ENCODE measurements at regions not wholly inside any gene's neighbourhood (a gene's known extent, or its start where the extent isn't known, plus 50 kb on each side); places are given as distances from the start of the nearest gene placed in this dataset.

GRCh38 chr2:217629347-217629746 is 373.4 kb downstream of the TNS1 start:
- Mint-ChIP-seq H3K36me3 (no peaks in the 10 kb centered on the region), H3K4me3 (no peak overlapping the region), H3K27me3 (no peaks in the 10 kb centered on the region), H3K4me1 (ENCODE audit: low read depth) (no peaks in the 10 kb centered on the region), H3K9me3 (no peaks in the 10 kb centered on the region), H3K27ac (no peak overlapping the region)
- ChIA-PET POLR2A (no interaction called here), CTCF (no interaction called here)
- intact Hi-C loops (cut with micrococcal nuclease), result no loop called here
- no peak for DNase-seq

- no peaks in the 10 kb centered on the region for H3K9me3 Mint-ChIP-seq
- ChIA-PET CTCF (no interaction called here), POLR2A (no interaction called here)
- no peaks in the 10 kb centered on the region for H3K27me3 Mint-ChIP-seq
- intact Hi-C loops (cut with micrococcal nuclease), result no loop called here
- no peaks in the 10 kb centered on the region for H3K36me3 Mint-ChIP-seq
- H3K4me1 Mint-ChIP-seq (ENCODE audit: low read depth), result no peaks in the 10 kb centered on the region
- no peak overlapping the region for H3K27ac Mint-ChIP-seq
- DNase-seq, result no peak
- H3K4me3 Mint-ChIP-seq, result no peak overlapping the region
Measured at GRCh38 chr2:217628061-217628460, 374.7 kb downstream of the TNS1 start.

GRCh38 chr2:217626926-217627325 is 375.9 kb downstream of the TNS1 start:
- no peaks in the 10 kb centered on the region for H3K4me1 Mint-ChIP-seq (ENCODE audit: low read depth)
- ChIA-PET CTCF (interaction anchor here (1.7 kb wide), 1 partner anchor 23 kb away, joined by 5 read pairs; no protein-coding TSS in a partner anchor), POLR2A (interaction anchor here (0.6 kb wide), 1 partner anchor 26 kb away, joined by 3 read pairs; no protein-coding TSS in a partner anchor)
- no peak for DNase-seq
- no peaks in the 10 kb centered on the region for H3K9me3 Mint-ChIP-seq
- no peak overlapping the region for H3K27ac Mint-ChIP-seq
- no peaks in the 10 kb centered on the region for H3K36me3 Mint-ChIP-seq
- intact Hi-C loops (cut with micrococcal nuclease), result no loop called here
- no peaks in the 10 kb centered on the region for H3K27me3 Mint-ChIP-seq
- no peak overlapping the region for H3K4me3 Mint-ChIP-seq

- POLR2A ChIA-PET, result no interaction called here
- Mint-ChIP-seq H3K4me3 (no peak overlapping the region), H3K4me1 (ENCODE audit: low read depth) (no peaks in the 10 kb centered on the region)
Measured at GRCh38 chr2:217625557-217626169, 377.1 kb downstream of the TNS1 start.

GRCh38 chr2:217623281-217623912 is 379.4 kb downstream of the TNS1 start:
- Mint-ChIP-seq H3K4me3 (no peak overlapping the region), H3K27me3 (no peaks in the 10 kb centered on the region), H3K36me3 (no peaks in the 10 kb centered on the region), H3K4me1 (ENCODE audit: low read depth) (no peaks in the 10 kb centered on the region), H3K27ac (no peak overlapping the region), H3K9me3 (no peaks in the 10 kb centered on the region)
- intact Hi-C loops (cut with micrococcal nuclease), result no loop called here
- no peak for DNase-seq
- POLR2A ChIA-PET, result no interaction called here
- CTCF ChIA-PET, result no interaction called here

More at GRCh38 chr2:217625557-217626169, 377.1 kb downstream of the TNS1 start:
- no peak overlapping the region for H3K27ac Mint-ChIP-seq
- no peaks in the 10 kb centered on the region for H3K27me3 Mint-ChIP-seq
- CTCF ChIA-PET, result interaction anchor here (0.7 to 1.7 kb wide), 3 partner anchors 25 to 582 kb away, joined by 3 to 5 read pairs (median 3); no protein-coding TSS in a partner anchor
- no peaks in the 10 kb centered on the region for H3K36me3 Mint-ChIP-seq
- H3K9me3 Mint-ChIP-seq, result no peaks in the 10 kb centered on the region
- intact Hi-C loops (cut with micrococcal nuclease), result no loop called here
- DNase-seq, result no peak

- no peak for DNase-seq
- H3K27me3 Mint-ChIP-seq, result no peaks in the 10 kb centered on the region
- H3K4me1 Mint-ChIP-seq (ENCODE audit: low read depth), result no peaks in the 10 kb centered on the region
- CTCF ChIA-PET, result interaction anchor here (0.9 kb wide), 1 partner anchor 90 kb away, joined by 3 read pairs; no protein-coding TSS in a partner anchor
- H3K9me3 Mint-ChIP-seq, result no peaks in the 10 kb centered on the region
- intact Hi-C loops (cut with micrococcal nuclease), result no loop called here
- H3K36me3 Mint-ChIP-seq, result no peaks in the 10 kb centered on the region
- H3K27ac Mint-ChIP-seq, result no peak overlapping the region
- POLR2A ChIA-PET, result no interaction called here
- H3K4me3 Mint-ChIP-seq, result no peak overlapping the region
Measured at GRCh38 chr2:217622205-217623060, 380.4 kb downstream of the TNS1 start.

GRCh38 chr2:217621391-217621801 is 381.4 kb downstream of the TNS1 start:
- Mint-ChIP-seq H3K4me1 (ENCODE audit: low read depth) (no peaks in the 10 kb centered on the region), H3K4me3 (no peak overlapping the region), H3K36me3 (no peaks in the 10 kb centered on the region), H3K27me3 (no peaks in the 10 kb centered on the region), H3K27ac (no peak overlapping the region), H3K9me3 (no peaks in the 10 kb centered on the region)
- no peak for DNase-seq
- intact Hi-C loops (cut with micrococcal nuclease), result no loop called here
- ChIA-PET POLR2A (no interaction called here), CTCF (interaction anchor here (0.9 to 1.2 kb wide), 2 partner anchors 31 to 91 kb away, joined by 3 read pairs; no protein-coding TSS in a partner anchor)

GRCh38 chr2:217618744-217619143 is 384.1 kb downstream of the TNS1 start:
- CTCF ChIA-PET, result interaction anchor here (0.6 kb wide), 2 partner anchors 166 to 608 kb away, joined by 3 read pairs; no protein-coding TSS in a partner anchor
- no peaks in the 10 kb centered on the region for H3K36me3 Mint-ChIP-seq
- peaks cover 10% of the 10 kb centered on the region for H3K4me1 Mint-ChIP-seq (ENCODE audit: low read depth)
- DNase-seq, result no peak
- no peak overlapping the region for H3K27ac Mint-ChIP-seq
- POLR2A ChIA-PET, result no interaction called here
- no peak overlapping the region for H3K4me3 Mint-ChIP-seq
- no peaks in the 10 kb centered on the region for H3K27me3 Mint-ChIP-seq
- intact Hi-C loops (cut with micrococcal nuclease), result loop anchor here (10.0 kb wide), 1 partner anchor 924 kb away; the partner anchor contains the start of gene IGFBP5
- H3K9me3 Mint-ChIP-seq, result no peaks in the 10 kb centered on the region

GRCh38 chr2:217617616-217618022 is 385.2 kb downstream of the TNS1 start:
- intact Hi-C loops (cut with micrococcal nuclease), result loop anchor here (10.0 kb wide), 1 partner anchor 923 kb away; the partner anchor contains the start of gene IGFBP5
- Mint-ChIP-seq H3K4me1 (ENCODE audit: low read depth) (peaks cover 11% of the 10 kb centered on the region), H3K4me3 (no peak overlapping the region), H3K36me3 (no peaks in the 10 kb centered on the region), H3K27ac (no peak overlapping the region), H3K9me3 (no peaks in the 10 kb centered on the region), H3K27me3 (no peaks in the 10 kb centered on the region)
- no peak for DNase-seq
- CTCF ChIA-PET, result no interaction called here
- POLR2A ChIA-PET, result no interaction called here

GRCh38 chr2:217616936-217617335 is 385.9 kb downstream of the TNS1 start:
- no peak overlapping the region for H3K4me3 Mint-ChIP-seq
- ChIA-PET CTCF (no interaction called here), POLR2A (no interaction called here)

GRCh38 chr2:217615171-217615570 is 387.6 kb downstream of the TNS1 start:
- intact Hi-C loops (cut with micrococcal nuclease), result loop anchor here (10.0 kb wide), 1 partner anchor 920 kb away; the partner anchor contains the start of gene IGFBP5
- no peak for DNase-seq
- Mint-ChIP-seq H3K27ac (no peak overlapping the region), H3K9me3 (no peaks in the 10 kb centered on the region), H3K27me3 (no peaks in the 10 kb centered on the region), H3K4me3 (no peak overlapping the region), H3K36me3 (no peaks in the 10 kb centered on the region), H3K4me1 (ENCODE audit: low read depth) (peaks cover 34% of the 10 kb centered on the region)
- ChIA-PET POLR2A (no interaction called here), CTCF (no interaction called here)

More at GRCh38 chr2:217616936-217617335, 385.9 kb downstream of the TNS1 start:
- intact Hi-C loops (cut with micrococcal nuclease), result loop anchor here (10.0 kb wide), 1 partner anchor 922 kb away; the partner anchor contains the start of gene IGFBP5
- DNase-seq, result no peak
- H3K27me3 Mint-ChIP-seq, result no peaks in the 10 kb centered on the region
- H3K9me3 Mint-ChIP-seq, result no peaks in the 10 kb centered on the region
- H3K27ac Mint-ChIP-seq, result no peak overlapping the region
- H3K36me3 Mint-ChIP-seq, result no peaks in the 10 kb centered on the region
- peaks cover 17% of the 10 kb centered on the region for H3K4me1 Mint-ChIP-seq (ENCODE audit: low read depth)

GRCh38 chr2:217614498-217614897 is 388.3 kb downstream of the TNS1 start:
- DNase-seq, result peak; percentile 19
- peaks cover 41% of the 10 kb centered on the region for H3K4me1 Mint-ChIP-seq (ENCODE audit: low read depth)
- H3K36me3 Mint-ChIP-seq, result no peaks in the 10 kb centered on the region
- no peaks in the 10 kb centered on the region for H3K27me3 Mint-ChIP-seq
- no peaks in the 10 kb centered on the region for H3K9me3 Mint-ChIP-seq
- intact Hi-C loops (cut with micrococcal nuclease), result loop anchor here (10.0 kb wide), 1 partner anchor 920 kb away; the partner anchor contains the start of gene IGFBP5
- no peak overlapping the region for H3K27ac Mint-ChIP-seq
- H3K4me3 Mint-ChIP-seq, result no peak overlapping the region
- ChIA-PET CTCF (no interaction called here), POLR2A (no interaction called here)

All from activated CD4-positive, alpha-beta memory T cell treated with anti-CD3 and anti-CD28 coated beads for 36 hours (primary cell).